DND-41 (cell line): ENCODE measurements at regions not wholly inside any gene's neighbourhood (a gene's known extent, or its start where the extent isn't known, plus 50 kb on each side); places are given as distances from the start of the nearest gene placed in this dataset.

Experiments used
- ATAC-seq: fragments of 200-7000 bp; cut with Tn5 transposase; 3 replicates; pipeline ENCODE4 v1.9.1; 2021; ENCODE audit warnings: low read depth; ENCODE audit not compliant: insufficient read depth
- DNase-seq: peaks from one replicate; pipeline ENCODE4 v3.0.0-alpha.2; 2020
- H2AFZ ChIP-seq: 2 replicates; pipeline ENCODE4 v1.6.0; 2012; ENCODE audit warnings: low read depth, low read length
- H3K27ac ChIP-seq: 2 replicates; pipeline ENCODE4 v1.5.1; 2012; ENCODE audit warnings: low read length, inconsistent platforms
- H3K27me3 ChIP-seq: fragments of 200-600 bp; sonication (generic); 2 replicates; pipeline ENCODE4 v1.6.0; 2012; ENCODE audit warnings: low read length, mild to moderate bottlenecking, inconsistent platforms; ENCODE audit not compliant: insufficient read depth, poor library complexity
- H3K36me3 ChIP-seq: 2 replicates; pipeline ENCODE4 v1.5.1; 2012; ENCODE audit warnings: low read length, inconsistent platforms; ENCODE audit not compliant: insufficient read depth
- H3K4me1 ChIP-seq: 2 replicates; pipeline ENCODE4 v1.5.1; 2012; ENCODE audit warnings: mild to moderate bottlenecking, low read length; ENCODE audit not compliant: insufficient read depth
- H3K4me2 ChIP-seq: 2 replicates; pipeline ENCODE4 v1.6.0; 2012; ENCODE audit warnings: mild to moderate bottlenecking, moderate library complexity, low read length, inconsistent platforms; ENCODE audit not compliant: insufficient read depth
- H3K4me3 ChIP-seq, 2 experiments: fragments of 200-600 bp in 1 of 2; shearing (Covaris generic) in 1 of 2; 2 replicates each; pipeline ENCODE4 v1.5.1; 2012 to 2016; ENCODE audit warnings: inconsistent platforms in 2 of 2, low read length in 2 of 2, mild to moderate bottlenecking in 2 of 2, low read depth in 1 of 2, moderate library complexity in 1 of 2
- H3K79me2 ChIP-seq: 2 replicates; pipeline ENCODE4 v1.6.0; 2012; ENCODE audit warnings: low read length, inconsistent platforms; ENCODE audit not compliant: insufficient read depth
- H3K9ac ChIP-seq: 2 replicates; pipeline ENCODE4 v1.6.0; 2012; ENCODE audit warnings: low read depth, mild to moderate bottlenecking, inconsistent platforms, low read length, moderate library complexity
- H3K9me3 ChIP-seq: 2 replicates; pipeline ENCODE4 v1.5.1; 2012; ENCODE audit warnings: low read length, moderate library complexity, mild to moderate bottlenecking, inconsistent platforms; ENCODE audit not compliant: insufficient read depth, severe bottlenecking
- H4K20me1 ChIP-seq: 2 replicates; pipeline ENCODE4 v1.6.0; 2012; ENCODE audit warnings: low read length; ENCODE audit not compliant: insufficient read depth
- EZH2 ChIP-seq: IDR thresholded peaks from 3 replicates; pipeline ENCODE4 v1.6.1; 2012; ENCODE audit warnings: borderline replicate concordance, low read depth, mild to moderate bottlenecking, moderate library complexity, low read length, inconsistent platforms; ENCODE audit not compliant: severe bottlenecking
- TF ChIP-seq, protein P1 (sequence below): IDR thresholded peaks from 2 replicates; pipeline ENCODE4 v1.5.1; 2012; ENCODE audit warnings: borderline replicate concordance, low read length, moderate library complexity, mild to moderate bottlenecking; ENCODE audit not compliant: poor library complexity, severe bottlenecking; ENCODE audit errors: extremely low read depth

- H3K27ac ChIP-seq: no peak overlapping the region
- no peak overlapping the region for H3K4me3 ChIP-seq
- ATAC-seq (no peak), DNase-seq (no peak)
- H3K27me3 ChIP-seq: no peaks in the 10 kb centered on the region
- H3K9me3 ChIP-seq: no peaks in the 10 kb centered on the region
- no peaks in the 10 kb centered on the region for H3K4me1 ChIP-seq
- H4K20me1 ChIP-seq: no peaks in the 10 kb centered on the region
- no peak overlapping the region for H3K9ac ChIP-seq
- H3K36me3 ChIP-seq: no peaks in the 10 kb centered on the region
- no peak overlapping the region for H3K4me2 ChIP-seq
- TF ChIP-seq, protein P1, sequence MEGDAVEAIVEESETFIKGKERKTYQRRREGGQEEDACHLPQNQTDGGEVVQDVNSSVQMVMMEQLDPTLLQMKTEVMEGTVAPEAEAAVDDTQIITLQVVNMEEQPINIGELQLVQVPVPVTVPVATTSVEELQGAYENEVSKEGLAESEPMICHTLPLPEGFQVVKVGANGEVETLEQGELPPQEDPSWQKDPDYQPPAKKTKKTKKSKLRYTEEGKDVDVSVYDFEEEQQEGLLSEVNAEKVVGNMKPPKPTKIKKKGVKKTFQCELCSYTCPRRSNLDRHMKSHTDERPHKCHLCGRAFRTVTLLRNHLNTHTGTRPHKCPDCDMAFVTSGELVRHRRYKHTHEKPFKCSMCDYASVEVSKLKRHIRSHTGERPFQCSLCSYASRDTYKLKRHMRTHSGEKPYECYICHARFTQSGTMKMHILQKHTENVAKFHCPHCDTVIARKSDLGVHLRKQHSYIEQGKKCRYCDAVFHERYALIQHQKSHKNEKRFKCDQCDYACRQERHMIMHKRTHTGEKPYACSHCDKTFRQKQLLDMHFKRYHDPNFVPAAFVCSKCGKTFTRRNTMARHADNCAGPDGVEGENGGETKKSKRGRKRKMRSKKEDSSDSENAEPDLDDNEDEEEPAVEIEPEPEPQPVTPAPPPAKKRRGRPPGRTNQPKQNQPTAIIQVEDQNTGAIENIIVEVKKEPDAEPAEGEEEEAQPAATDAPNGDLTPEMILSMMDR: no peak
- TF ChIP-seq EZH2: no peak
- no peaks in the 10 kb centered on the region for H3K79me2 ChIP-seq
- H2AFZ ChIP-seq: no peak overlapping the region
Observed at GRCh38 chr7:18235819-18236218, 208.2 kb upstream of the PRPS1L1 start.

GRCh38 chr7:18239212-18239611, 211.6 kb upstream of the PRPS1L1 start:
- Histone ChIP-seq H3K9me3 (no peaks in the 10 kb centered on the region), H2AFZ (no peak overlapping the region)

GRCh38 chr7:18241543-18242231, 214.0 kb upstream of the PRPS1L1 start:
- Histone ChIP-seq H3K27me3 (no peaks in the 10 kb centered on the region), H2AFZ (no peak overlapping the region), H3K4me1 (no peaks in the 10 kb centered on the region), H3K4me2 (no peak overlapping the region), H3K9me3 (no peaks in the 10 kb centered on the region), H3K27ac (no peak overlapping the region), H3K4me3 (no peak overlapping the region), H3K36me3 (no peaks in the 10 kb centered on the region), H3K9ac (no peak overlapping the region), H3K79me2 (no peaks in the 10 kb centered on the region), H4K20me1 (no peaks in the 10 kb centered on the region)
- DNase-seq (no peak), ATAC-seq (no peak)
- TF ChIP-seq, protein P1: no peak
- no peak for TF ChIP-seq EZH2

More at GRCh38 chr7:18239212-18239611, 211.6 kb upstream of the PRPS1L1 start:
- no peak overlapping the region for H3K4me3 ChIP-seq
- no peaks in the 10 kb centered on the region for H3K27me3 ChIP-seq
- H3K36me3 ChIP-seq: no peaks in the 10 kb centered on the region
- no peaks in the 10 kb centered on the region for H3K4me1 ChIP-seq
- H3K27ac ChIP-seq: no peak overlapping the region
- H3K4me2 ChIP-seq: no peak overlapping the region
- H4K20me1 ChIP-seq: no peaks in the 10 kb centered on the region
- TF ChIP-seq, protein P1: no peak
- TF ChIP-seq EZH2: no peak
- no peaks in the 10 kb centered on the region for H3K79me2 ChIP-seq
- DNase-seq (no peak), ATAC-seq (no peak)
- H3K9ac ChIP-seq: no peak overlapping the region

DNA sequence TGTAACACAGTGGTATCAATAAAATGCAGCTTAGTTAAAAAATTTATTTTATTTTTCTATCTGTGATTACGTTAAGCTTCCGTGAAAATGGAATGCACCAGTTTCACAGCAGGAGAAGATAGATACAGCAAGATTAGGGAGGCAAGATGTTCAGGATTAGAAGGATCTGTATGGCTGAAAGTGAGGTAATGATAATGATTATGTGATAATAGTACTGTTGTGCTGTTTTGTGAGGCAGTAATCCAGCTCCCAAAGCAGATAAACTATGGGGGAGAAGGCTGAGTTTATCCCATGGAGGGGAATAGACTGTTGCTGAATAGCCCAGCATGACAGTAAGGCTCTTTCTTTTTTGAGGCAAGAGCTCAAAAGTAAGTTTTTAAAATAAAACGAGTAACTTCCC, 216.1 kb upstream of the PRPS1L1 start:
- no peak overlapping the region for H3K9ac ChIP-seq
- no peak overlapping the region for H3K27ac ChIP-seq
- H3K9me3 ChIP-seq: no peaks in the 10 kb centered on the region
- no peak overlapping the region for H2AFZ ChIP-seq
- no peaks in the 10 kb centered on the region for H3K79me2 ChIP-seq
- DNase-seq (no peak), ATAC-seq (no peak)
- H3K36me3 ChIP-seq: no peaks in the 10 kb centered on the region
- no peaks in the 10 kb centered on the region for H4K20me1 ChIP-seq
- TF ChIP-seq, protein P1: no peak
- no peak for TF ChIP-seq EZH2
- no peaks in the 10 kb centered on the region for H3K27me3 ChIP-seq
- H3K4me3 ChIP-seq: no peak overlapping the region
- no peak overlapping the region for H3K4me2 ChIP-seq
- no peaks in the 10 kb centered on the region for H3K4me1 ChIP-seq
